ENCODE measurements at regions not wholly inside any gene's neighbourhood (a gene's known extent, or its start where the extent isn't known, plus 50 kb on each side); places are given as distances from the start of the nearest gene placed in this dataset.
"Not testable (repeated sequence)": the region's sequence is repeated elsewhere in the genome, so short reads cannot be mapped to it uniquely, and the experiment has no call there.

- intact Hi-C loops (cut with DNase I; ENCODE audit: low total_unique reads): loop anchor here (10.0 kb wide), 1 partner anchor 1243 kb away; no protein-coding TSS in a partner anchor
- H3K36me3 ChIP-seq: no peaks in the 10 kb centered on the region
- H3K27ac ChIP-seq: no peak overlapping the region
- H3K4me3 ChIP-seq: no peak overlapping the region
- no peaks in the 10 kb centered on the region for H3K27me3 ChIP-seq
- H3K9me3 ChIP-seq: no peaks in the 10 kb centered on the region
- TF ChIP-seq POLR2AphosphoS5 (IDR thresholded peaks at IDR 0.05) (no peak), POLR2A (IDR thresholded peaks at IDR 0.05) (no peak)
- TF ChIP-seq, protein P1, sequence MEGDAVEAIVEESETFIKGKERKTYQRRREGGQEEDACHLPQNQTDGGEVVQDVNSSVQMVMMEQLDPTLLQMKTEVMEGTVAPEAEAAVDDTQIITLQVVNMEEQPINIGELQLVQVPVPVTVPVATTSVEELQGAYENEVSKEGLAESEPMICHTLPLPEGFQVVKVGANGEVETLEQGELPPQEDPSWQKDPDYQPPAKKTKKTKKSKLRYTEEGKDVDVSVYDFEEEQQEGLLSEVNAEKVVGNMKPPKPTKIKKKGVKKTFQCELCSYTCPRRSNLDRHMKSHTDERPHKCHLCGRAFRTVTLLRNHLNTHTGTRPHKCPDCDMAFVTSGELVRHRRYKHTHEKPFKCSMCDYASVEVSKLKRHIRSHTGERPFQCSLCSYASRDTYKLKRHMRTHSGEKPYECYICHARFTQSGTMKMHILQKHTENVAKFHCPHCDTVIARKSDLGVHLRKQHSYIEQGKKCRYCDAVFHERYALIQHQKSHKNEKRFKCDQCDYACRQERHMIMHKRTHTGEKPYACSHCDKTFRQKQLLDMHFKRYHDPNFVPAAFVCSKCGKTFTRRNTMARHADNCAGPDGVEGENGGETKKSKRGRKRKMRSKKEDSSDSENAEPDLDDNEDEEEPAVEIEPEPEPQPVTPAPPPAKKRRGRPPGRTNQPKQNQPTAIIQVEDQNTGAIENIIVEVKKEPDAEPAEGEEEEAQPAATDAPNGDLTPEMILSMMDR (IDR thresholded peaks at IDR 0.05): no peak
- H3K4me1 ChIP-seq: peaks cover 0 to 2% of the 10 kb centered on the region in 2 donors
- no peak for DNase-seq (ENCODE audit: low spot score in 2 of 2)
Observed at GRCh38 chr11:103737747-103738146, 298.7 kb upstream of the DDI1 start.

GRCh38 chr11:103739074-103739796, 297.2 kb upstream of the DDI1 start:
- DNase-seq (ENCODE audit: low spot score in 2 of 2); H3K9me3 ChIP-seq; H3K36me3 ChIP-seq; H3K27me3 ChIP-seq; H3K4me1 ChIP-seq: not testable (repeated sequence)
- TF ChIP-seq POLR2AphosphoS5 (IDR thresholded peaks at IDR 0.05): peak in 1 of 3 donors; percentile 11
- Histone ChIP-seq H3K27ac (peak overlapping the region in 1 of 2 donors; percentile 66), H3K4me3 (peak overlapping the region in 1 of 3 donors; percentile 45)
- intact Hi-C loops (cut with DNase I; ENCODE audit: low total_unique reads): loop anchor here (10.0 kb wide), 1 partner anchor 1244 kb away; no protein-coding TSS in a partner anchor

DNA sequence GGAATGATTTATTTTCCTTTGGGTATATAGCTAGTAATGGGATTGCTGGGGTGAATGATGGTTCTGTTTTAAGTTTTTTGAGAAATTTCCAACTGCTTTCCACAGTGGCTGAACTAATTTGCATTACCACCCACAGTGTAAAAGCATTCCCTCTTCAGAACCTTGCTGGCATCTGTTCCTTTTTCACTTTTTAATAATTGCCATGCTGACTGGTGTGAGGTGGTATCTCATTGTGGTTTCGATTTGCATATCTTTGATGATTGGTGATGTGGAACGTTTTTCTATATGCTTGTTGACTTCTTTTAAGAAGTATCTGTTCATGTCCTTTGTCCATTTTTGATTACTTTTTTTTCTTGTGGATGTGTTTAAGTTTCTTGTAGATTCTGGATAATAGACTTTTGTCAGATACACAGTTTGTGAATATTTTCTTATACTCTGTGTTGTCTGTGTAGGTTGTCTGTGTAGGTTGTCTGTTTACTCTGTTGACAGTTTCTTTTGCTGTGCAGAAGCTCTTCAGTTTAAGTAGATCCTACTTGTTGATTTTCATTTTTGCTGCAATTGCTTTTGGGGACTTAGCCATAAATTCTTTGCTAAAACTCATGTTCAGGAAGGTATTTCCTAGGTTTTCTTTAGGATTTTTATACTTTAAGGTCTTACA, 291.8 kb upstream of the DDI1 start:
- TF ChIP-seq POLR2A (IDR thresholded peaks at IDR 0.05) (no peak), POLR2AphosphoS5 (IDR thresholded peaks at IDR 0.05) (no peak)
- TF ChIP-seq, protein P1 (IDR thresholded peaks at IDR 0.05): no peak
- no peak overlapping the region for H3K4me3 ChIP-seq
- H3K27me3 ChIP-seq: no peaks in the 10 kb centered on the region
- intact Hi-C loops (cut with DNase I; ENCODE audit: low total_unique reads): no loop called here
- H3K36me3 ChIP-seq: no peaks in the 10 kb centered on the region
- DNase-seq (ENCODE audit: low spot score in 2 of 2): no peak
- no peak overlapping the region for H3K27ac ChIP-seq
- peaks cover 0 to 15% of the 10 kb centered on the region in 2 donors for H3K9me3 ChIP-seq
- no peaks in the 10 kb centered on the region for H3K4me1 ChIP-seq

GRCh38 chr11:103749158-103749557, 287.3 kb upstream of the DDI1 start:
- no peaks in the 10 kb centered on the region for H3K27me3 ChIP-seq
- H3K9me3 ChIP-seq: peaks cover 0 to 15% of the 10 kb centered on the region in 2 donors
- H3K4me1 ChIP-seq: no peaks in the 10 kb centered on the region
- intact Hi-C loops (cut with DNase I; ENCODE audit: low total_unique reads): no loop called here
- no peak overlapping the region for H3K4me3 ChIP-seq
- no peak for TF ChIP-seq POLR2AphosphoS5 (IDR thresholded peaks at IDR 0.05)
- DNase-seq (ENCODE audit: low spot score in 2 of 2): no peak
- no peak overlapping the region for H3K27ac ChIP-seq
- H3K36me3 ChIP-seq: no peaks in the 10 kb centered on the region

DNA sequence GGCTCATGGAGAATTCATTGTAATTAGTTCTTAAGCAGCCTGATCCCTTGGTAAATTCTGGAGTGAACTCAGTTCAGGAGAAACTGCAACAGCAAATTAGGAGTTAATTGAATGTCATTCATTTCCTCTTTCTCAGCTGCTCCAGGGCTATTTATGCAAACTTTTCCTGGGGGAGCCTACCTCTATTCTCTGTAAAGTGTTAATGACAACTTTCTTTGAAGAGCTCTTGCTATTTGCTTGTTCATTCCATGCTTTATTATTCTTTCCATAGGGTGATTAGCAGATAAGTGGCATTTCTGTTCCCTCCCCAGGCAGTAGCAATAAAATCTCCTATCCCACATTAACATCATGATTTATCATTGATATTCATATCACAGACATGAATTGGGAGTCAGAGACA, 267.6 kb upstream of the DDI1 start:
- DNase-seq (ENCODE audit: low spot score in 2 of 2): no peak
- intact Hi-C loops (cut with DNase I; ENCODE audit: low total_unique reads): no loop called here
- Histone ChIP-seq H3K4me3 (no peak overlapping the region), H3K27ac (no peak overlapping the region), H3K4me1 (no peaks in the 10 kb centered on the region), H3K27me3 (no peaks in the 10 kb centered on the region), H3K36me3 (no peaks in the 10 kb centered on the region), H3K9me3 (no peaks in the 10 kb centered on the region)
- TF ChIP-seq POLR2A (IDR thresholded peaks at IDR 0.05): no peak
- no peak for TF ChIP-seq POLR2AphosphoS5 (IDR thresholded peaks at IDR 0.05)
- TF ChIP-seq, protein P1 (IDR thresholded peaks at IDR 0.05): no peak

DNA sequence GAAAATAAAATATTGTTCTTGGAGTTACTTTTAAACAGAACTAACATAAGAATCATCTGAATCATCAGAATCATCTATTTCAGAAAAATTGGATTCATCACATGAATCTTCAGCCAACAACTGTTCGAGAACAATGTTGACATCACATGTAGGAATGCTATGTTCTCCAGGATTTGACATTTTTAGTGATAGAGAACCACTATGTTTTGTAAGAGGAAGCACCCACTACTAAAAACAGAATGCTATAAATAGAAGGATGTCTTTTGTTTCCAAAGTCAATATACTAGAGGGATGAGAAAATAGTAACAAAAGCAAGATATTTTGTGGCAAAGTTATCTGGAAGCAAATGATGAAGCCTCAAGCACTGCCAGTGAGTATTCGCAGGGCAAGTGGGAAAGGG, 263.4 kb upstream of the DDI1 start:
- H3K4me3 ChIP-seq: no peak overlapping the region
- H3K36me3 ChIP-seq: no peaks in the 10 kb centered on the region
- H3K4me1 ChIP-seq: no peaks in the 10 kb centered on the region
- H3K27ac ChIP-seq: no peak overlapping the region
- no peaks in the 10 kb centered on the region for H3K9me3 ChIP-seq
- intact Hi-C loops (cut with DNase I; ENCODE audit: low total_unique reads): no loop called here
- DNase-seq (ENCODE audit: low spot score in 2 of 2): no peak
- TF ChIP-seq POLR2AphosphoS5 (IDR thresholded peaks at IDR 0.05): peak in 1 of 3 donors; percentile 15
- TF ChIP-seq, protein P1 (IDR thresholded peaks at IDR 0.05): no peak
- no peaks in the 10 kb centered on the region for H3K27me3 ChIP-seq
